Upper lobe of left lung (tissue), 4 donors: ENCODE measurements at regions not wholly inside any gene's neighbourhood (a gene's known extent, or its start where the extent isn't known, plus 50 kb on each side); places are given as distances from the start of the nearest gene placed in this dataset.
"Not testable (repeated sequence)": the region's sequence is repeated elsewhere in the genome, so short reads cannot be mapped to it uniquely, and the experiment has no call there.

Experiments
- EP300 ChIP-seq, 4 donors: sonication (generic); formaldehyde crosslinking; IDR thresholded peaks; one replicate each; pipeline ENCODE4 v1.5.1; 2017; ENCODE audit warnings: antibody characterized with exemption in 4 of 4, control low read depth in 2 of 4
- TF ChIP-seq, protein P1 (sequence below), 6 experiments: fragments of 450-650 bp in 4 of 6; fragments of 200-600 bp in 2 of 6; sonication (generic) in 2 of 6; IDR thresholded peaks; one replicate each; pipeline ENCODE4 v1.5.1; 2016 to 2019; ENCODE audit warnings: antibody characterized with exemption in 6 of 6

DNA sequence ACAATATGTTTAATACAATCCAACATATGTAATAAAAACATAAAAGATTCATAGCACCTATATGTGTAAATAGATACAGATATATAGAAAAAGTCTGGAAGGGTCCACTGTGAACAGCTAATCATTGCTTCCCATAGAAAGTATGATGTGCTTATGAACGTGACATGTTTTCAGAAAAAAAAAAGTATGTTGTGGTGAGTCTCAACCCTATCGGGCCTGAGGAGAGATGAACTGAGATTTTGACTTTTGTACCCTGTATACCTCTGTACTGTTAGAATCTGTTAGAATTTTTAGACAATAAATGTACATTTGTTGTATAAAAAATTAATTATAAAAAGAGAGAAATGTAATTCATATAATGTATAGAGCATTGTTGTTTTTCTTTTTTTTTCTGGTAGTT, 56.3 kb upstream of the DHRS4 start:
- not testable (repeated sequence) for TF ChIP-seq EP300 (IDR thresholded peaks at IDR 0.05)
- TF ChIP-seq, protein P1, sequence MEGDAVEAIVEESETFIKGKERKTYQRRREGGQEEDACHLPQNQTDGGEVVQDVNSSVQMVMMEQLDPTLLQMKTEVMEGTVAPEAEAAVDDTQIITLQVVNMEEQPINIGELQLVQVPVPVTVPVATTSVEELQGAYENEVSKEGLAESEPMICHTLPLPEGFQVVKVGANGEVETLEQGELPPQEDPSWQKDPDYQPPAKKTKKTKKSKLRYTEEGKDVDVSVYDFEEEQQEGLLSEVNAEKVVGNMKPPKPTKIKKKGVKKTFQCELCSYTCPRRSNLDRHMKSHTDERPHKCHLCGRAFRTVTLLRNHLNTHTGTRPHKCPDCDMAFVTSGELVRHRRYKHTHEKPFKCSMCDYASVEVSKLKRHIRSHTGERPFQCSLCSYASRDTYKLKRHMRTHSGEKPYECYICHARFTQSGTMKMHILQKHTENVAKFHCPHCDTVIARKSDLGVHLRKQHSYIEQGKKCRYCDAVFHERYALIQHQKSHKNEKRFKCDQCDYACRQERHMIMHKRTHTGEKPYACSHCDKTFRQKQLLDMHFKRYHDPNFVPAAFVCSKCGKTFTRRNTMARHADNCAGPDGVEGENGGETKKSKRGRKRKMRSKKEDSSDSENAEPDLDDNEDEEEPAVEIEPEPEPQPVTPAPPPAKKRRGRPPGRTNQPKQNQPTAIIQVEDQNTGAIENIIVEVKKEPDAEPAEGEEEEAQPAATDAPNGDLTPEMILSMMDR (IDR thresholded peaks at IDR 0.05), result not testable (repeated sequence)
